Activated CD8-positive, alpha-beta T cell treated with anti-CD3 and anti-CD28 coated beads for 36 hours (primary cell): ENCODE measurements at regions not wholly inside any gene's neighbourhood (a gene's known extent, or its start where the extent isn't known, plus 50 kb on each side); places are given as distances from the start of the nearest gene placed in this dataset.

ENCODE experiments used
- ATAC-seq: fragments of 200-7000 bp; cut with Tn5 transposase; one replicate; pipeline ENCODE4 v1.10.0; 2021; ENCODE audit warnings: mild to moderate bottlenecking, moderate library complexity
- CTCF ChIA-PET: fragments of 350-600 bp; sonication (Branson Sonifier 250); formaldehyde crosslinking; loops from one replicate; lab custom pipeline; 2021; ENCODE audit warnings: antibody characterized with exemption; lab: Charles Lee
- POLR2A ChIA-PET: fragments of 350-600 bp; sonication (Branson Sonifier 250); formaldehyde crosslinking; loops from one replicate; lab custom pipeline; 2021; ENCODE audit warnings: antibody characterized with exemption; lab: Charles Lee
- DNase-seq: peaks from one replicate; pipeline ENCODE4 v3.0.0-alpha.2; 2020
- H3K27ac Mint-ChIP-seq: one replicate; pipeline ENCODE4 v1.8.0; 2021; ENCODE audit warnings: mild to moderate bottlenecking, mixed read lengths
- H3K27me3 Mint-ChIP-seq: one replicate; pipeline ENCODE4 v1.8.0; 2021; ENCODE audit warnings: mixed read lengths
- H3K36me3 Mint-ChIP-seq: one replicate; pipeline ENCODE4 v1.8.0; 2021; ENCODE audit warnings: low read depth, mixed read lengths
- H3K4me1 Mint-ChIP-seq: one replicate; pipeline ENCODE4 v1.8.0; 2021; ENCODE audit warnings: low read depth, mixed read lengths
- H3K4me3 Mint-ChIP-seq: one replicate; pipeline ENCODE4 v1.8.0; 2021; ENCODE audit warnings: mild to moderate bottlenecking, moderate library complexity, mixed read lengths
- H3K9me3 Mint-ChIP-seq: one replicate; pipeline ENCODE4 v1.8.0; 2021; ENCODE audit warnings: mixed read lengths
- CTCF ChIP-seq: fragments of 200-600 bp; IDR thresholded peaks from one replicate; pipeline ENCODE4 v1.8.0; 2022; ENCODE audit warnings: antibody characterized with exemption, mild to moderate bottlenecking
- intact Hi-C: fragments of 100-400 bp; cut with micrococcal nuclease; formaldehyde crosslinking; loops from one replicate; pipeline ENCODE4 v1.10.0; 2022

- no peaks in the 10 kb centered on the region for H3K9me3 Mint-ChIP-seq
- TF ChIP-seq CTCF = no peak
- no peaks in the 10 kb centered on the region for H3K36me3 Mint-ChIP-seq
- no peak for DNase-seq
- intact Hi-C loops = no loop called here
- H3K27me3 Mint-ChIP-seq = no peaks in the 10 kb centered on the region
- no peak overlapping the region for H3K4me3 Mint-ChIP-seq
- ChIA-PET CTCF (interaction anchor here (0.9 to 1.2 kb wide), 3 partner anchors 9 to 24 kb away, joined by 3 to 4 read pairs (median 4); no protein-coding TSS in a partner anchor), POLR2A (interaction anchor here (1.1 kb wide), 1 partner anchor 46 kb away, joined by 3 read pairs; no protein-coding TSS in a partner anchor)
- H3K4me1 Mint-ChIP-seq = no peaks in the 10 kb centered on the region
- no peak overlapping the region for H3K27ac Mint-ChIP-seq
- no peak for ATAC-seq
Observed at GRCh38 chr16:85320677-85321385, 208.6 kb upstream of the CIBAR2 start.

GRCh38 chr16:85321509-85322271 is 209.4 kb upstream of the CIBAR2 start:
- ChIA-PET CTCF (interaction anchor here (0.9 to 1.2 kb wide), 3 partner anchors 8 to 25 kb away, joined by 3 to 4 read pairs (median 4); no protein-coding TSS in a partner anchor), POLR2A (no interaction called here)
- no peaks in the 10 kb centered on the region for H3K36me3 Mint-ChIP-seq
- DNase-seq (no peak), ATAC-seq (no peak)
- H3K4me1 Mint-ChIP-seq = no peaks in the 10 kb centered on the region
- H3K27ac Mint-ChIP-seq = no peak overlapping the region
- no peaks in the 10 kb centered on the region for H3K9me3 Mint-ChIP-seq
- intact Hi-C loops = no loop called here
- no peak for TF ChIP-seq CTCF
- no peaks in the 10 kb centered on the region for H3K27me3 Mint-ChIP-seq
- H3K4me3 Mint-ChIP-seq = no peak overlapping the region

- Mint-ChIP-seq H3K36me3 (no peaks in the 10 kb centered on the region), H3K9me3 (no peaks in the 10 kb centered on the region), H3K27ac (no peak overlapping the region), H3K27me3 (no peaks in the 10 kb centered on the region), H3K4me1 (no peaks in the 10 kb centered on the region), H3K4me3 (no peak overlapping the region)
- DNase-seq (no peak), ATAC-seq (no peak)
- intact Hi-C loops = no loop called here
- ChIA-PET CTCF (interaction anchor here (1.2 kb wide), 1 partner anchor 26 kb away, joined by 4 read pairs; no protein-coding TSS in a partner anchor), POLR2A (no interaction called here)
- TF ChIP-seq CTCF = no peak
Observed at GRCh38 chr16:85323230-85323960, 211.1 kb upstream of the CIBAR2 start.

- Mint-ChIP-seq H3K4me1 (no peaks in the 10 kb centered on the region), H3K27ac (no peak overlapping the region), H3K9me3 (no peaks in the 10 kb centered on the region), H3K27me3 (no peaks in the 10 kb centered on the region), H3K4me3 (no peak overlapping the region), H3K36me3 (no peaks in the 10 kb centered on the region)
- ATAC-seq = no peak
- DNase-seq = no peak
- no peak for TF ChIP-seq CTCF
- intact Hi-C loops = no loop called here
- ChIA-PET POLR2A (no interaction called here), CTCF (interaction anchor here (1.2 kb wide), 1 partner anchor 27 kb away, joined by 4 read pairs; no protein-coding TSS in a partner anchor)
Observed at GRCh38 chr16:85323961-85324253, 211.6 kb upstream of the CIBAR2 start.
